ENCODE measurements at regions not wholly inside any gene's neighbourhood (a gene's known extent, or its start where the extent isn't known, plus 50 kb on each side); places are given as distances from the start of the nearest gene placed in this dataset.

DNA sequence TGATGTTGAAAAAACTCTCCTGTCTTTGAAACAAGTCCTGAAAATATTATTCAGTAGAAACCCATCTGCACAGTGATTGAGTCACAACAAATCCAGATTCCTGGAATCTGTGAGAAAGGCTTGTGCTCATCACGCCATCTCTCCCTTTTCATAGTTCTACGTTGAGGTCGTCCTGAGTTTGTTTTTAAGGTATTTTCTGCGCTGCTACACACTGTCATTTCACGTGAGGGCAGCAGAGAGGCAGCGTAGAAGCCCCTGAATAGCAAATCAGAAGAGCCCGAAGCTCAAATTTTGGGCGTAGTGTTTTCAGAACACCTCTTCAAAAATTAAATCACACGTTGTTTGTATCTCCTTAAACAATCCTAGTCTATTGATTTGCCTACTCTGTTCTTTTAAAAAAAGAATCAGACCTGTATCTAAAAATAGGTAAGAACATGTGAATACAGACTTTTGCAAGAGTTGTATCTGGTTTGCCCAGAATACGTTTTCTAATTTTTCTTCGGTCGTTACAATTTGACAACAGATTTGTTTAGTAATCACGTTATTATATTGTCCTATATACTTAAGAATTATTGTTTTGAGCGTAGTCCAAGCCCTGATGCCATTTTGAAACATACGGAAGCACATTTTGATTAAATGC is 61.6 kb upstream of the SLC38A11 start:
- TF ChIP-seq ZNF274 (IDR thresholded peaks at IDR 0.05; ENCODE audit: low read depth, low read length) (no peak), YY1 (IDR thresholded peaks at IDR 0.05; ENCODE audit: insufficient read depth, insufficient read length) (no peak), SUZ12 (IDR thresholded peaks at IDR 0.05; ENCODE audit: extremely low read depth, insufficient read depth, insufficient read length) (no peak)
